Stimulated activated CD4-positive, alpha-beta T cell treated with anti-CD3 and anti-CD28 coated beads, TNF-alpha, amount 100 ng/mL, for 48 hours (primary cell): ENCODE measurements at regions not wholly inside any gene's neighbourhood (a gene's known extent, or its start where the extent isn't known, plus 50 kb on each side); places are given as distances from the start of the nearest gene placed in this dataset.

Experiments used
- DNase-seq, 3 donors: peaks; one replicate each; pipeline ENCODE4 v3.0.0-alpha.2; 2020; ENCODE audit warnings: low read depth in 3 of 3

GRCh38 chr16:51733181-51733580 lies 582.1 kb upstream of the SALL1 start:
- DNase-seq: no peak

GRCh38 chr16:51731160-51731559 lies 580.1 kb upstream of the SALL1 start:
- no peak for DNase-seq

- DNase-seq: no peak
Measured at GRCh38 chr16:51723036-51723724, 572.1 kb upstream of the SALL1 start.

GRCh38 chr16:51722467-51722866 lies 571.4 kb upstream of the SALL1 start:
- no peak for DNase-seq

- DNase-seq: no peak
Measured at GRCh38 chr16:51719376-51719775, 568.3 kb upstream of the SALL1 start.

- DNase-seq: no peak
Measured at GRCh38 chr16:51716195-51716594, 565.1 kb upstream of the SALL1 start.

- DNase-seq: no peak
Measured at GRCh38 chr16:51713502-51713901, 562.4 kb upstream of the SALL1 start.

GRCh38 chr16:51710905-51711563 lies 560.0 kb upstream of the SALL1 start:
- DNase-seq: no peak

- no peak for DNase-seq
Measured at GRCh38 chr16:51710186-51710585, 559.1 kb upstream of the SALL1 start.

GRCh38 chr16:51708861-51709260 lies 557.8 kb upstream of the SALL1 start:
- DNase-seq: no peak

GRCh38 chr16:51707666-51708065 lies 556.6 kb upstream of the SALL1 start:
- DNase-seq: no peak

- no peak for DNase-seq
Measured at GRCh38 chr16:51705142-51705541, 554.1 kb upstream of the SALL1 start.

- DNase-seq: no peak
Measured at GRCh38 chr16:51701025-51701424, 550.0 kb upstream of the SALL1 start.

GRCh38 chr16:51699686-51700396 lies 548.8 kb upstream of the SALL1 start:
- DNase-seq: no peak

GRCh38 chr16:51698647-51699046 lies 547.6 kb upstream of the SALL1 start:
- no peak for DNase-seq

- no peak for DNase-seq
Measured at GRCh38 chr16:51697454-51697853, 546.4 kb upstream of the SALL1 start.

GRCh38 chr16:51696376-51696775 lies 545.3 kb upstream of the SALL1 start:
- DNase-seq: no peak

- DNase-seq: no peak
Measured at GRCh38 chr16:51691109-51691508, 540.0 kb upstream of the SALL1 start.

GRCh38 chr16:51685498-51685897 lies 534.4 kb upstream of the SALL1 start:
- no peak for DNase-seq

- no peak for DNase-seq
Measured at GRCh38 chr16:51683882-51684281, 532.8 kb upstream of the SALL1 start.

GRCh38 chr16:51682905-51683304 lies 531.8 kb upstream of the SALL1 start:
- DNase-seq: no peak

- DNase-seq: no peak
Measured at GRCh38 chr16:51674615-51675014, 523.5 kb upstream of the SALL1 start.

- no peak for DNase-seq
Measured at GRCh38 chr16:51670527-51670926, 519.5 kb upstream of the SALL1 start.
